ENCODE measurements at regions not wholly inside any gene's neighbourhood (a gene's known extent, or its start where the extent isn't known, plus 50 kb on each side); places are given as distances from the start of the nearest gene placed in this dataset.

DNA sequence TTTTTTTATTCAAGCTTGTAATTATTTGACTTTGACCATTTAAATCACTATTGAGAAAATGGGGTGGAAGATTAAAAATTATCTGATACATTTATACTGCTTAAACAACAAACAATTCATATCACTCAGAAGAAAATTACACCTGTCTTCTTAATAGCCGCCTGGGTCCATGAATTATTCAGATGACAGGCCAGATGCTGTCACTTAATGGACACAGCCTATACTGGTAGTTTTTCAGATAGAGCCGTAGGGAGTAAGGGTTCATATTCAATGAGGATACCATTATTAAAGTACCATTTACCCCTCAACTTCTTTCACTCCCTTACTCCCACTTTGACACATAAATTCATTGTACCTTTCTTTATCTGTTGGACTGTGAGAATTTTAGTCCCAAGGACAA lies 1193.4 kb upstream of the MAP3K7 start:
- WGBS = 82% methylated on average over 2 of the region's 2 CpGs
- no peak overlapping the region for H3K9ac ChIP-seq (ENCODE audit: low read depth in 1 of 2, low read length in 2 of 2)
- no peak overlapping the region for H3K4me3 ChIP-seq (ENCODE audit: low read depth in 1 of 3, low read length in 3 of 3)
- H3K4me1 ChIP-seq (ENCODE audit: control insufficient read depth in 4 of 4, insufficient read depth in 4 of 4, low read length in 3 of 4) = peaks cover 0 to 3% (median 0%) of the 10 kb centered on the region in 4 donors
- no peak for TF ChIP-seq EGR1 (IDR thresholded peaks at IDR 0.05; ENCODE audit: low read depth in 2 of 2)
- no peak for TF ChIP-seq HNF4G (IDR thresholded peaks at IDR 0.05)
- TF ChIP-seq, protein P1, sequence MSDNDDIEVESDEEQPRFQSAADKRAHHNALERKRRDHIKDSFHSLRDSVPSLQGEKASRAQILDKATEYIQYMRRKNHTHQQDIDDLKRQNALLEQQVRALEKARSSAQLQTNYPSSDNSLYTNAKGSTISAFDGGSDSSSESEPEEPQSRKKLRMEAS (IDR thresholded peaks at IDR 0.05) = no peak
- TF ChIP-seq FOXA2 (IDR thresholded peaks at IDR 0.05) = no peak
- no peak for TF ChIP-seq NR2F2 (IDR thresholded peaks at IDR 0.05)
- TF ChIP-seq, protein P2, sequence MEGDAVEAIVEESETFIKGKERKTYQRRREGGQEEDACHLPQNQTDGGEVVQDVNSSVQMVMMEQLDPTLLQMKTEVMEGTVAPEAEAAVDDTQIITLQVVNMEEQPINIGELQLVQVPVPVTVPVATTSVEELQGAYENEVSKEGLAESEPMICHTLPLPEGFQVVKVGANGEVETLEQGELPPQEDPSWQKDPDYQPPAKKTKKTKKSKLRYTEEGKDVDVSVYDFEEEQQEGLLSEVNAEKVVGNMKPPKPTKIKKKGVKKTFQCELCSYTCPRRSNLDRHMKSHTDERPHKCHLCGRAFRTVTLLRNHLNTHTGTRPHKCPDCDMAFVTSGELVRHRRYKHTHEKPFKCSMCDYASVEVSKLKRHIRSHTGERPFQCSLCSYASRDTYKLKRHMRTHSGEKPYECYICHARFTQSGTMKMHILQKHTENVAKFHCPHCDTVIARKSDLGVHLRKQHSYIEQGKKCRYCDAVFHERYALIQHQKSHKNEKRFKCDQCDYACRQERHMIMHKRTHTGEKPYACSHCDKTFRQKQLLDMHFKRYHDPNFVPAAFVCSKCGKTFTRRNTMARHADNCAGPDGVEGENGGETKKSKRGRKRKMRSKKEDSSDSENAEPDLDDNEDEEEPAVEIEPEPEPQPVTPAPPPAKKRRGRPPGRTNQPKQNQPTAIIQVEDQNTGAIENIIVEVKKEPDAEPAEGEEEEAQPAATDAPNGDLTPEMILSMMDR (IDR thresholded peaks at IDR 0.05; ENCODE audit: low read depth, low read length, missing input control) = no peak
- TF ChIP-seq, protein P3, sequence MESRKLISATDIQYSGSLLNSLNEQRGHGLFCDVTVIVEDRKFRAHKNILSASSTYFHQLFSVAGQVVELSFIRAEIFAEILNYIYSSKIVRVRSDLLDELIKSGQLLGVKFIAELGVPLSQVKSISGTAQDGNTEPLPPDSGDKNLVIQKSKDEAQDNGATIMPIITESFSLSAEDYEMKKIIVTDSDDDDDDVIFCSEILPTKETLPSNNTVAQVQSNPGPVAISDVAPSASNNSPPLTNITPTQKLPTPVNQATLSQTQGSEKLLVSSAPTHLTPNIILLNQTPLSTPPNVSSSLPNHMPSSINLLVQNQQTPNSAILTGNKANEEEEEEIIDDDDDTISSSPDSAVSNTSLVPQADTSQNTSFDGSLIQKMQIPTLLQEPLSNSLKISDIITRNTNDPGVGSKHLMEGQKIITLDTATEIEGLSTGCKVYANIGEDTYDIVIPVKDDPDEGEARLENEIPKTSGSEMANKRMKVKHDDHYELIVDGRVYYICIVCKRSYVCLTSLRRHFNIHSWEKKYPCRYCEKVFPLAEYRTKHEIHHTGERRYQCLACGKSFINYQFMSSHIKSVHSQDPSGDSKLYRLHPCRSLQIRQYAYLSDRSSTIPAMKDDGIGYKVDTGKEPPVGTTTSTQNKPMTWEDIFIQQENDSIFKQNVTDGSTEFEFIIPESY (IDR thresholded peaks at IDR 0.05) = no peak
- TF ChIP-seq YY1 (IDR thresholded peaks at IDR 0.05) = no peak
- H3K36me3 ChIP-seq (ENCODE audit: control insufficient read depth in 4 of 4, insufficient read depth in 3 of 4, low read depth in 1 of 4, low read length in 3 of 4) = no peaks in the 10 kb centered on the region
- peaks cover 0 to 8% (median 0%) of the 10 kb centered on the region in 4 donors for H3K9me3 ChIP-seq (ENCODE audit: control insufficient read depth in 4 of 4, low read length in 3 of 4)
- no peak for DNase-seq (ENCODE audit: low spot score)
- no peaks in the 10 kb centered on the region for H3K27me3 ChIP-seq (ENCODE audit: control insufficient read depth in 4 of 4, insufficient read depth in 4 of 4, low read length in 3 of 4)
- no peak overlapping the region for H3K27ac ChIP-seq (ENCODE audit: low read depth in 1 of 2, low read length in 2 of 2)

DNA sequence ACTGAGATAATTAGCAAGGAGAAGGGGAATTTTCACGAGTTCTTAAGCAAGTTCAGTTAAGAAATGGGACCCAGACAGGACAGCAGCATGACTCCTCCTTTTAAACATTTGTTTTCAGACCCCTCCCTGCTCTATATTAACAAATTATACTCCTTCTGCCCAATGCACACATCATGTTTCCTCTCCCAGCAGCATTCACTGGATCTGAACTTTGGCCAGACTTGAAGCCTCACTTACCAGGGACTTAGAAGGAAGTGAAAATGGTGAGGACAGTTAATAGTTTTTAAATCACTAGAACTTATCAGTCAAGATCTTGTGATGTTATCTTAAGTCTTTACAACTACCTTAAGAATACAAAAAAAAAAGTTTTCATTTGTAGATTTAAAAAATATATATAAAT lies 1174.7 kb upstream of the MAP3K7 start:
- Histone ChIP-seq H3K36me3 (ENCODE audit: control insufficient read depth in 4 of 4, insufficient read depth in 3 of 4, low read depth in 1 of 4, low read length in 3 of 4) (no peaks in the 10 kb centered on the region), H3K27ac (ENCODE audit: low read depth in 1 of 2, low read length in 2 of 2) (no peak overlapping the region), H3K9me3 (ENCODE audit: control insufficient read depth in 4 of 4, low read length in 3 of 4) (no peaks in the 10 kb centered on the region), H3K4me1 (ENCODE audit: control insufficient read depth in 4 of 4, insufficient read depth in 4 of 4, low read length in 3 of 4) (no peaks in the 10 kb centered on the region), H3K27me3 (ENCODE audit: control insufficient read depth in 4 of 4, insufficient read depth in 4 of 4, low read length in 3 of 4) (no peaks in the 10 kb centered on the region), H3K4me3 (ENCODE audit: low read depth in 1 of 3, low read length in 3 of 3) (no peak overlapping the region), H3K9ac (ENCODE audit: low read depth in 1 of 2, low read length in 2 of 2) (no peak overlapping the region)
- WGBS = 34% methylated on average over 1 of the region's 1 CpG
- TF ChIP-seq TAF1 (conservative IDR thresholded peaks at IDR 0.05) (no peak), EGR1 (IDR thresholded peaks at IDR 0.05; ENCODE audit: low read depth in 2 of 2) (no peak), YY1 (IDR thresholded peaks at IDR 0.05) (no peak), SP1 (IDR thresholded peaks at IDR 0.05) (no peak), RAD21 (IDR thresholded peaks at IDR 0.05) (no peak), FOXA1 (IDR thresholded peaks at IDR 0.05) (no peak), RXRA (IDR thresholded peaks at IDR 0.05) (no peak), JUND (IDR thresholded peaks at IDR 0.05) (no peak), GABPA (IDR thresholded peaks at IDR 0.05 in 1 of 2, conservative IDR thresholded peaks at IDR 0.05 in 1 of 2) (no peak), FOXA2 (IDR thresholded peaks at IDR 0.05) (no peak), HNF4A (conservative IDR thresholded peaks at IDR 0.05) (no peak), NR2F2 (IDR thresholded peaks at IDR 0.05) (no peak), HNF4G (IDR thresholded peaks at IDR 0.05) (no peak)
- TF ChIP-seq, protein P4, sequence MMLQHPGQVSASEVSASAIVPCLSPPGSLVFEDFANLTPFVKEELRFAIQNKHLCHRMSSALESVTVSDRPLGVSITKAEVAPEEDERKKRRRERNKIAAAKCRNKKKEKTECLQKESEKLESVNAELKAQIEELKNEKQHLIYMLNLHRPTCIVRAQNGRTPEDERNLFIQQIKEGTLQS (IDR thresholded peaks at IDR 0.05) = no peak
- TF ChIP-seq, protein P3 (IDR thresholded peaks at IDR 0.05) = no peak
- TF ChIP-seq, protein P1 (IDR thresholded peaks at IDR 0.05) = no peak
- TF ChIP-seq, protein P5, sequence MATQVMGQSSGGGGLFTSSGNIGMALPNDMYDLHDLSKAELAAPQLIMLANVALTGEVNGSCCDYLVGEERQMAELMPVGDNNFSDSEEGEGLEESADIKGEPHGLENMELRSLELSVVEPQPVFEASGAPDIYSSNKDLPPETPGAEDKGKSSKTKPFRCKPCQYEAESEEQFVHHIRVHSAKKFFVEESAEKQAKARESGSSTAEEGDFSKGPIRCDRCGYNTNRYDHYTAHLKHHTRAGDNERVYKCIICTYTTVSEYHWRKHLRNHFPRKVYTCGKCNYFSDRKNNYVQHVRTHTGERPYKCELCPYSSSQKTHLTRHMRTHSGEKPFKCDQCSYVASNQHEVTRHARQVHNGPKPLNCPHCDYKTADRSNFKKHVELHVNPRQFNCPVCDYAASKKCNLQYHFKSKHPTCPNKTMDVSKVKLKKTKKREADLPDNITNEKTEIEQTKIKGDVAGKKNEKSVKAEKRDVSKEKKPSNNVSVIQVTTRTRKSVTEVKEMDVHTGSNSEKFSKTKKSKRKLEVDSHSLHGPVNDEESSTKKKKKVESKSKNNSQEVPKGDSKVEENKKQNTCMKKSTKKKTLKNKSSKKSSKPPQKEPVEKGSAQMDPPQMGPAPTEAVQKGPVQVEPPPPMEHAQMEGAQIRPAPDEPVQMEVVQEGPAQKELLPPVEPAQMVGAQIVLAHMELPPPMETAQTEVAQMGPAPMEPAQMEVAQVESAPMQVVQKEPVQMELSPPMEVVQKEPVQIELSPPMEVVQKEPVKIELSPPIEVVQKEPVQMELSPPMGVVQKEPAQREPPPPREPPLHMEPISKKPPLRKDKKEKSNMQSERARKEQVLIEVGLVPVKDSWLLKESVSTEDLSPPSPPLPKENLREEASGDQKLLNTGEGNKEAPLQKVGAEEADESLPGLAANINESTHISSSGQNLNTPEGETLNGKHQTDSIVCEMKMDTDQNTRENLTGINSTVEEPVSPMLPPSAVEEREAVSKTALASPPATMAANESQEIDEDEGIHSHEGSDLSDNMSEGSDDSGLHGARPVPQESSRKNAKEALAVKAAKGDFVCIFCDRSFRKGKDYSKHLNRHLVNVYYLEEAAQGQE (IDR thresholded peaks at IDR 0.05) = no peak
- no peak for DNase-seq (ENCODE audit: low spot score)

Measured in liver (tissue), 8 donors.